KMS-11 (cell line): ENCODE measurements at regions not wholly inside any gene's neighbourhood (a gene's known extent, or its start where the extent isn't known, plus 50 kb on each side); places are given as distances from the start of the nearest gene placed in this dataset.

Experiments
- H2AFZ ChIP-seq: fragments of 200-600 bp; sonication (generic); 2 replicates; pipeline ENCODE4 v1.6.1; 2016; ENCODE audit warnings: antibody characterized with exemption, mixed run types, low read depth
- H3K27ac ChIP-seq: fragments of 200-600 bp; sonication (generic); 2 replicates; pipeline ENCODE4 v1.6.1; 2016; ENCODE audit warnings: mild to moderate bottlenecking, mixed run types
- H3K27me3 ChIP-seq: fragments of 200-600 bp; sonication (generic); 2 replicates; pipeline ENCODE4 v1.6.1; 2017; ENCODE audit warnings: mild to moderate bottlenecking, low read depth, mixed run types, moderate library complexity; ENCODE audit not compliant: insufficient read depth
- H3K36me3 ChIP-seq: fragments of 200-600 bp; sonication (generic); 2 replicates; pipeline ENCODE4 v1.6.1; 2017; ENCODE audit warnings: mild to moderate bottlenecking, mixed run types; ENCODE audit not compliant: insufficient read depth
- H3K4me1 ChIP-seq: fragments of 200-600 bp; sonication (generic); 2 replicates; pipeline ENCODE4 v1.6.1; 2016; ENCODE audit warnings: mild to moderate bottlenecking, low read depth, mixed run types; ENCODE audit not compliant: poor library complexity, severe bottlenecking
- H3K4me2 ChIP-seq: fragments of 200-600 bp; sonication (generic); 2 replicates; pipeline ENCODE4 v1.7.0; 2016; ENCODE audit warnings: mild to moderate bottlenecking, mixed run types
- H3K4me3 ChIP-seq: fragments of 200-600 bp; sonication (generic); IDR thresholded peaks from 2 replicates; pipeline ENCODE4 v1.6.1; 2017; ENCODE audit warnings: low read depth, low read length, mixed read lengths; ENCODE audit not compliant: insufficient read depth
- H3K79me2 ChIP-seq: fragments of 200-600 bp; sonication (generic); 2 replicates; pipeline ENCODE4 v1.6.1; 2016; ENCODE audit warnings: low read depth, mixed run types; ENCODE audit not compliant: insufficient read depth
- H3K9ac ChIP-seq: fragments of 200-600 bp; sonication (generic); 2 replicates; pipeline ENCODE4 v1.6.1; 2016; ENCODE audit warnings: mild to moderate bottlenecking, mixed run types
- H4K20me1 ChIP-seq: fragments of 200-600 bp; sonication (generic); 2 replicates; pipeline ENCODE4 v1.6.1; 2016; ENCODE audit warnings: mild to moderate bottlenecking, mixed run types; ENCODE audit not compliant: insufficient read depth
- TF ChIP-seq, protein P1 (sequence below): fragments of 200-600 bp; sonication (generic); conservative IDR thresholded peaks from 2 replicates; pipeline ENCODE4 v1.6.1; 2017; ENCODE audit warnings: low read depth, mild to moderate bottlenecking, antibody characterized with exemption, low read length, moderate library complexity, mixed read lengths

- H4K20me1 ChIP-seq: no peaks in the 10 kb centered on the region
- H3K27ac ChIP-seq: no peak overlapping the region
- no peak overlapping the region for H3K4me3 ChIP-seq
- no peaks in the 10 kb centered on the region for H3K4me1 ChIP-seq
- H2AFZ ChIP-seq: peak overlapping the region; percentile 41; the same call in 1 of the 2 replicates
- H3K9ac ChIP-seq: no peak overlapping the region
- H3K36me3 ChIP-seq: no peaks in the 10 kb centered on the region
- H3K27me3 ChIP-seq: no peaks in the 10 kb centered on the region
- no peaks in the 10 kb centered on the region for H3K79me2 ChIP-seq
- TF ChIP-seq, protein P1, sequence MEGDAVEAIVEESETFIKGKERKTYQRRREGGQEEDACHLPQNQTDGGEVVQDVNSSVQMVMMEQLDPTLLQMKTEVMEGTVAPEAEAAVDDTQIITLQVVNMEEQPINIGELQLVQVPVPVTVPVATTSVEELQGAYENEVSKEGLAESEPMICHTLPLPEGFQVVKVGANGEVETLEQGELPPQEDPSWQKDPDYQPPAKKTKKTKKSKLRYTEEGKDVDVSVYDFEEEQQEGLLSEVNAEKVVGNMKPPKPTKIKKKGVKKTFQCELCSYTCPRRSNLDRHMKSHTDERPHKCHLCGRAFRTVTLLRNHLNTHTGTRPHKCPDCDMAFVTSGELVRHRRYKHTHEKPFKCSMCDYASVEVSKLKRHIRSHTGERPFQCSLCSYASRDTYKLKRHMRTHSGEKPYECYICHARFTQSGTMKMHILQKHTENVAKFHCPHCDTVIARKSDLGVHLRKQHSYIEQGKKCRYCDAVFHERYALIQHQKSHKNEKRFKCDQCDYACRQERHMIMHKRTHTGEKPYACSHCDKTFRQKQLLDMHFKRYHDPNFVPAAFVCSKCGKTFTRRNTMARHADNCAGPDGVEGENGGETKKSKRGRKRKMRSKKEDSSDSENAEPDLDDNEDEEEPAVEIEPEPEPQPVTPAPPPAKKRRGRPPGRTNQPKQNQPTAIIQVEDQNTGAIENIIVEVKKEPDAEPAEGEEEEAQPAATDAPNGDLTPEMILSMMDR: no peak
- peak overlapping the region; percentile 29; the same call in 1 of the 2 replicates for H3K4me2 ChIP-seq
Measured at GRCh38 chr9:14961372-14962068, 51.3 kb upstream of the FREM1 start.

GRCh38 chr9:14960881-14961280 lies 50.7 kb upstream of the FREM1 start:
- Histone ChIP-seq H3K27me3 (no peaks in the 10 kb centered on the region), H3K4me1 (no peaks in the 10 kb centered on the region), H3K4me3 (no peak overlapping the region), H3K27ac (no peak overlapping the region), H3K9ac (no peak overlapping the region), H2AFZ (0 out of 2 replicates have a peak overlapping the region, but pooled peaks have one; percentile 41), H3K79me2 (no peaks in the 10 kb centered on the region), H3K4me2 (no peak overlapping the region), H3K36me3 (no peaks in the 10 kb centered on the region), H4K20me1 (no peaks in the 10 kb centered on the region)
- TF ChIP-seq, protein P1: no peak
